Muscle of leg (tissue), 3 donors: ENCODE measurements at regions not wholly inside any gene's neighbourhood (a gene's known extent, or its start where the extent isn't known, plus 50 kb on each side); places are given as distances from the start of the nearest gene placed in this dataset.
A peak's percentile ranks its signal among the peaks of the same experiment; 100 is the strongest.

ENCODE experiments used
- DNase-seq: peaks from one replicate; pipeline ENCODE4 v3.0.0; 2013
- H3K27ac ChIP-seq: one replicate; pipeline ENCODE4 v1.5.1; 2013; ENCODE audit warnings: mild to moderate bottlenecking, low read length, control low read depth
- H3K27me3 ChIP-seq: one replicate; pipeline ENCODE4 v1.6.1; 2013; ENCODE audit warnings: low read length; ENCODE audit not compliant: control insufficient read depth, insufficient read depth
- H3K36me3 ChIP-seq: one replicate; pipeline ENCODE4 v1.6.1; 2013; ENCODE audit warnings: low read length; ENCODE audit not compliant: control insufficient read depth, insufficient read depth
- H3K4me1 ChIP-seq: one replicate; pipeline ENCODE4 v1.6.1; 2013; ENCODE audit warnings: low read length; ENCODE audit not compliant: control insufficient read depth, insufficient read depth
- H3K4me3 ChIP-seq: one replicate; pipeline ENCODE4 v1.5.1; 2013; ENCODE audit warnings: low read length, control low read depth
- H3K9me3 ChIP-seq: replicated peaks from 2 replicates; pipeline ENCODE4 v1.6.1; 2013; ENCODE audit warnings: low read depth, low read length; ENCODE audit not compliant: control insufficient read depth
- WGBS: methylation state at CpG from one replicate; pipeline ENCODE4 v1.1.5; 2013; ENCODE audit warnings: missing lambda C conversion rate; ENCODE audit not compliant: insufficient coverage; 5-methylcytosine and 5-hydroxymethylcytosine counted together

- H3K27ac ChIP-seq: no peak overlapping the region
- H3K4me1 ChIP-seq: no peaks in the 10 kb centered on the region
- no peaks in the 10 kb centered on the region for H3K9me3 ChIP-seq
- H3K4me3 ChIP-seq: no peak overlapping the region
- H3K27me3 ChIP-seq: no peaks in the 10 kb centered on the region
- no peaks in the 10 kb centered on the region for H3K36me3 ChIP-seq
- 73% methylated on average over 1 of the region's 3 CpGs for WGBS
- DNase-seq: no peak
These were observed 453.1 kb downstream of the CMPK2 start for GRCh38 chr2:6412533-6413091.

- no peak for DNase-seq
- Histone ChIP-seq H3K9me3 (no peaks in the 10 kb centered on the region), H3K4me3 (no peak overlapping the region), H3K27me3 (no peaks in the 10 kb centered on the region), H3K36me3 (no peaks in the 10 kb centered on the region), H3K27ac (no peak overlapping the region), H3K4me1 (no peaks in the 10 kb centered on the region)
- 66% methylated on average over 5 of the region's 6 CpGs for WGBS
These were observed 448.7 kb downstream of the CMPK2 start for GRCh38 chr2:6417050-6417449.

- WGBS: no CpG with 5 or more reads among the region's 1 CpG
- peak; percentile 23 for DNase-seq
- Histone ChIP-seq H3K4me3 (no peak overlapping the region), H3K27ac (no peak overlapping the region), H3K36me3 (no peaks in the 10 kb centered on the region), H3K27me3 (no peaks in the 10 kb centered on the region), H3K9me3 (no peaks in the 10 kb centered on the region), H3K4me1 (no peaks in the 10 kb centered on the region)
These were observed 447.4 kb downstream of the CMPK2 start for GRCh38 chr2:6418291-6418690.

- Histone ChIP-seq H3K4me1 (peaks cover 2% of the 10 kb centered on the region), H3K9me3 (no peaks in the 10 kb centered on the region), H3K4me3 (no peak overlapping the region), H3K27ac (no peak overlapping the region), H3K27me3 (no peaks in the 10 kb centered on the region), H3K36me3 (no peaks in the 10 kb centered on the region)
- DNase-seq: no peak
- WGBS: 69% methylated on average over 4 of the region's 12 CpGs
These were observed 444.5 kb downstream of the CMPK2 start for GRCh38 chr2:6421138-6421730.

- H3K27ac ChIP-seq: no peak overlapping the region
- H3K36me3 ChIP-seq: no peaks in the 10 kb centered on the region
- no peak for DNase-seq
- WGBS: 50% methylated on average over 2 of the region's 4 CpGs
- H3K4me1 ChIP-seq: peaks cover 2% of the 10 kb centered on the region
- no peaks in the 10 kb centered on the region for H3K27me3 ChIP-seq
- H3K4me3 ChIP-seq: no peak overlapping the region
- no peaks in the 10 kb centered on the region for H3K9me3 ChIP-seq
These were observed 443.8 kb downstream of the CMPK2 start for GRCh38 chr2:6421888-6422287.

GRCh38 chr2:6423157-6423556, 442.6 kb downstream of the CMPK2 start:
- Histone ChIP-seq H3K9me3 (no peaks in the 10 kb centered on the region), H3K27ac (no peak overlapping the region), H3K36me3 (no peaks in the 10 kb centered on the region), H3K4me1 (peaks cover 2% of the 10 kb centered on the region), H3K4me3 (no peak overlapping the region), H3K27me3 (no peaks in the 10 kb centered on the region)
- peak; percentile 19 for DNase-seq
- WGBS: no CpG with 5 or more reads among the region's 1 CpG

- DNase-seq: peak; percentile 28
- no peaks in the 10 kb centered on the region for H3K36me3 ChIP-seq
- no peaks in the 10 kb centered on the region for H3K27me3 ChIP-seq
- no peak overlapping the region for H3K27ac ChIP-seq
- H3K4me1 ChIP-seq: peaks cover 2% of the 10 kb centered on the region
- WGBS: 40% methylated on average over 1 of the region's 6 CpGs
- no peak overlapping the region for H3K4me3 ChIP-seq
- H3K9me3 ChIP-seq: no peaks in the 10 kb centered on the region
These were observed 441.8 kb downstream of the CMPK2 start for GRCh38 chr2:6423944-6424343.

GRCh38 chr2:6425032-6425431, 440.7 kb downstream of the CMPK2 start:
- Histone ChIP-seq H3K4me1 (peaks cover 2% of the 10 kb centered on the region), H3K4me3 (no peak overlapping the region), H3K27me3 (no peaks in the 10 kb centered on the region), H3K36me3 (no peaks in the 10 kb centered on the region), H3K27ac (no peak overlapping the region), H3K9me3 (no peaks in the 10 kb centered on the region)
- no peak for DNase-seq
- WGBS: 70% methylated on average over 2 of the region's 3 CpGs

- Histone ChIP-seq H3K36me3 (no peaks in the 10 kb centered on the region), H3K27ac (no peak overlapping the region), H3K27me3 (no peaks in the 10 kb centered on the region), H3K9me3 (no peaks in the 10 kb centered on the region), H3K4me1 (no peaks in the 10 kb centered on the region), H3K4me3 (no peak overlapping the region)
- no peak for DNase-seq
- 65% methylated on average over 7 of the region's 19 CpGs for WGBS
These were observed 436.3 kb downstream of the CMPK2 start for GRCh38 chr2:6429210-6429986.

- H3K27me3 ChIP-seq: no peaks in the 10 kb centered on the region
- H3K4me3 ChIP-seq: no peak overlapping the region
- DNase-seq: no peak
- H3K36me3 ChIP-seq: no peaks in the 10 kb centered on the region
- 84% methylated on average over 6 of the region's 6 CpGs for WGBS
- H3K4me1 ChIP-seq: no peaks in the 10 kb centered on the region
- no peak overlapping the region for H3K27ac ChIP-seq
- no peaks in the 10 kb centered on the region for H3K9me3 ChIP-seq
These were observed 431.3 kb downstream of the CMPK2 start for GRCh38 chr2:6434438-6434837.
